RPMI7951 (cell line): ENCODE measurements at regions not wholly inside any gene's neighbourhood (a gene's known extent, or its start where the extent isn't known, plus 50 kb on each side); places are given as distances from the start of the nearest gene placed in this dataset.

Experiments
- DNase-seq: peaks from one replicate; pipeline ENCODE4 v3.0.0-alpha.2; 2012; ENCODE audit warnings: low read depth

- DNase-seq: no peak
Measured at GRCh38 chr3:106386050-106386449, 517.2 kb upstream of the CBLB start.

- no peak for DNase-seq
Measured at GRCh38 chr3:106392915-106393314, 524.1 kb upstream of the CBLB start.

GRCh38 chr3:106397006-106397405 is 528.2 kb upstream of the CBLB start:
- DNase-seq: no peak

- DNase-seq: no peak
Measured at GRCh38 chr3:106398891-106399600, 530.2 kb upstream of the CBLB start.

GRCh38 chr3:106399761-106400160 is 530.9 kb upstream of the CBLB start:
- DNase-seq: no peak

- DNase-seq: no peak
Measured at GRCh38 chr3:106401666-106402490, 533.1 kb upstream of the CBLB start.

- DNase-seq: no peak
Measured at GRCh38 chr3:106403371-106404145, 534.7 kb upstream of the CBLB start.

GRCh38 chr3:106413683-106414082 is 544.9 kb upstream of the CBLB start:
- no peak for DNase-seq

GRCh38 chr3:106420628-106421027 is 551.8 kb upstream of the CBLB start:
- no peak for DNase-seq

- DNase-seq: no peak
Measured at GRCh38 chr3:106421426-106421825, 552.6 kb upstream of the CBLB start.

GRCh38 chr3:106421909-106422308 is 553.1 kb upstream of the CBLB start:
- DNase-seq: no peak

- DNase-seq: no peak
Measured at GRCh38 chr3:106423321-106424225, 554.8 kb upstream of the CBLB start.

- DNase-seq: peak; percentile 42
Measured at GRCh38 chr3:106425026-106425425, 556.2 kb upstream of the CBLB start.

GRCh38 chr3:106425916-106426315 is 557.1 kb upstream of the CBLB start:
- no peak for DNase-seq

GRCh38 chr3:106428565-106428994 is 559.8 kb upstream of the CBLB start:
- peak; percentile 98 for DNase-seq

GRCh38 chr3:106431721-106432120 is 562.9 kb upstream of the CBLB start:
- no peak for DNase-seq

GRCh38 chr3:106435899-106436453 is 567.2 kb upstream of the CBLB start:
- DNase-seq: no peak

GRCh38 chr3:106438887-106439286 is 570.1 kb upstream of the CBLB start:
- no peak for DNase-seq

- no peak for DNase-seq
Measured at GRCh38 chr3:106440672-106441071, 571.9 kb upstream of the CBLB start.

GRCh38 chr3:106446271-106446670 is 577.5 kb upstream of the CBLB start:
- no peak for DNase-seq

GRCh38 chr3:106447723-106448301 is 579.0 kb upstream of the CBLB start:
- DNase-seq: no peak
